HEK293T (cell line): ENCODE measurements at regions not wholly inside any gene's neighbourhood (a gene's known extent, or its start where the extent isn't known, plus 50 kb on each side); places are given as distances from the start of the nearest gene placed in this dataset.

ENCODE experiments used
- ARNT ChIP-seq: fragments of 450-650 bp; IDR thresholded peaks from 2 replicates; pipeline ENCODE4 v1.6.1; 2017; ENCODE audit warnings: mild to moderate bottlenecking
- BHLHE40 ChIP-seq: fragments of 450-650 bp; IDR thresholded peaks from 2 replicates; pipeline ENCODE4 v1.6.1; 2016; ENCODE audit warnings: mild to moderate bottlenecking, moderate library complexity, borderline replicate concordance
- CTBP1 ChIP-seq: fragments of 450-650 bp; IDR thresholded peaks from 2 replicates; pipeline ENCODE4 v1.6.1; 2016; ENCODE audit warnings: borderline replicate concordance
- ELF4 ChIP-seq: fragments of 450-650 bp; IDR thresholded peaks from 2 replicates; pipeline ENCODE4 v1.6.1; 2017; ENCODE audit warnings: antibody characterized with exemption
- FOXM1 ChIP-seq: fragments of 450-650 bp; IDR thresholded peaks from 2 replicates; pipeline ENCODE4 v1.6.1; 2017; ENCODE audit warnings: mild to moderate bottlenecking, borderline replicate concordance
- HDGF ChIP-seq: fragments of 450-650 bp; IDR thresholded peaks from 2 replicates; pipeline ENCODE4 v1.6.1; 2017; ENCODE audit warnings: antibody characterized with exemption, borderline replicate concordance
- NFRKB ChIP-seq: fragments of 450-650 bp; IDR thresholded peaks from 2 replicates; pipeline ENCODE4 v1.6.1; 2016; ENCODE audit warnings: mild to moderate bottlenecking, moderate library complexity
- SP1 ChIP-seq: fragments of 450-650 bp; IDR thresholded peaks from 2 replicates; pipeline ENCODE4 v1.6.1; 2017
- SUZ12 ChIP-seq: fragments of 450-650 bp; IDR thresholded peaks from 2 replicates; pipeline ENCODE4 v1.6.1; 2016; ENCODE audit warnings: mild to moderate bottlenecking
- TARDBP ChIP-seq: fragments of 450-650 bp; IDR thresholded peaks from 2 replicates; pipeline ENCODE4 v1.6.1; 2016
- ZNF384 ChIP-seq: fragments of 450-650 bp; IDR thresholded peaks from 2 replicates; pipeline ENCODE4 v1.6.1; 2016

- no peak for TF ChIP-seq HDGF
- no peak for TF ChIP-seq ELF4
- no peak for TF ChIP-seq SP1
- TF ChIP-seq CTBP1, result no peak
- TF ChIP-seq TARDBP, result no peak
- no peak for TF ChIP-seq ZNF384
- no peak for TF ChIP-seq NFRKB
- TF ChIP-seq BHLHE40, result no peak
- TF ChIP-seq FOXM1, result no peak
- no peak for TF ChIP-seq SUZ12
- TF ChIP-seq ARNT, result no peak
Observed at GRCh38 chr4:137106733-137107132, 425.6 kb downstream of the PCDH18 start.
